NK-92 (cell line): ENCODE measurements at regions not wholly inside any gene's neighbourhood (a gene's known extent, or its start where the extent isn't known, plus 50 kb on each side); places are given as distances from the start of the nearest gene placed in this dataset.

Experiments
- DNase-seq: peaks from one replicate; lab custom pipeline; 2025; ENCODE audit not compliant: unreplicated experiment; lab: John Stamatoyannopoulos, UW

- DNase-seq: no peak
Measured at GRCh38 chr20:4370851-4371250, 121.8 kb upstream of the ADRA1D start.

- no peak for DNase-seq
Measured at GRCh38 chr20:4369798-4370124, 120.7 kb upstream of the ADRA1D start.

GRCh38 chr20:4369119-4369797 is 120.2 kb upstream of the ADRA1D start:
- DNase-seq: no peak

DNA sequence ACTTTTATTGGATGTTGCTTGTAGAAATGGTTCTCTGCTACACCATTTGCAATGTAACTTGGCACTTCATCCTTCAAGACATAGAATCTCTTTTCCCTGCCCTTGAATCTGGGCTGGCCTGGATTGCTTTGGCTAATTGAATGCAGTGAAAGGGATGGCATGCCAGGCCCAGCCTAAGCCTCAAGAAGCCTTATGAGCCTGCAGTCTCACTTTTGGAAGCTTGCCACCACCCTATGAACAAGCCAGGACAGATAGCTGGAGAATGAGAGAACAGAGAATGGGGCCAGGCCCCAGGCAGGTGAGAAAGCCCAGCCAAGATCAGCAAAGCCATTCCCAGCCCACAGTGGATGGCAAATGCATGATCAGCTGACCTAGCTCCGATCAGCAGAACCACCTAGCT is 117.0 kb upstream of the ADRA1D start:
- DNase-seq: no peak

DNA sequence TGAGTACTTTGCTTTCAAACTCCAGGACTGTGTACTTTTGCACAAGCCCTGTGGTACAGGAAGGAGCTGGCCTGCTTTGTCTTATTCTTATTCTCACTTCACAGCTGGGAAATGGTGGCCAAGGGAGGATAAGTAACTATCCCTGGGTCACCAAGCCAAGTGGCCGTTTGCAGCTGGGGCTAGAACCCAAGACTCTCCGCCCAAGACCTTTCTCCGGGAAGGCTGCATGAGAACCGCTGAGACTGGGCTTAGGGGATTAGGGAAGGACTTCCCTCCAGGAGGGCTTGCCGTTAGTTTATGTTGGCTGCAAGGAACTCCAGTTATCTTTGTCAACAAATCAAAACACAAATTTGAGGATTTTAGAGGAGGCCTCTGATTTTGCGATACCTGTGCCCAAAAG is 109.5 kb upstream of the ADRA1D start:
- DNase-seq: no peak

- no peak for DNase-seq
Measured at GRCh38 chr20:4352348-4352747, 103.3 kb upstream of the ADRA1D start.

DNA sequence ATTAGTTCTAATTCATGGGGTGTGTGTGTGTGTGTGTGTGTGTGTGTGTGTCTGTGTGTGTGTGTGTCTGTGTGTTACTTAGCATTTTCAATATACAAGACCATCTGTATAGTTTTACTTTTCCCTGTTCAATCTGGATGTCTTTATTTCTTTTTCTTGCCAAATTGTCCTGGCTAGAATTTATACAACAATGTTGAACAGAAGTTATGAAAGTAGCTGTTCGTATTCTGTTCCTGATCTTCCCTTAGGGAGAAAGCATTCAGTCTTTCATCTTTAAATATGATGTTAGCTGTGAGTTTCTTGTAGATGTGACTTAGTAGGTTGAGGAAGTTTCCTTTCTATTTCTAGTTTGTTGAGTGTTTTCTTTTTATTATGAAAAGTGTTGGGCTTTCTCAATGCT is 101.0 kb upstream of the ADRA1D start:
- DNase-seq: no peak

GRCh38 chr20:4344670-4345069 is 95.6 kb upstream of the ADRA1D start:
- DNase-seq: no peak

GRCh38 chr20:4342609-4343008 is 93.5 kb upstream of the ADRA1D start:
- no peak for DNase-seq

DNA sequence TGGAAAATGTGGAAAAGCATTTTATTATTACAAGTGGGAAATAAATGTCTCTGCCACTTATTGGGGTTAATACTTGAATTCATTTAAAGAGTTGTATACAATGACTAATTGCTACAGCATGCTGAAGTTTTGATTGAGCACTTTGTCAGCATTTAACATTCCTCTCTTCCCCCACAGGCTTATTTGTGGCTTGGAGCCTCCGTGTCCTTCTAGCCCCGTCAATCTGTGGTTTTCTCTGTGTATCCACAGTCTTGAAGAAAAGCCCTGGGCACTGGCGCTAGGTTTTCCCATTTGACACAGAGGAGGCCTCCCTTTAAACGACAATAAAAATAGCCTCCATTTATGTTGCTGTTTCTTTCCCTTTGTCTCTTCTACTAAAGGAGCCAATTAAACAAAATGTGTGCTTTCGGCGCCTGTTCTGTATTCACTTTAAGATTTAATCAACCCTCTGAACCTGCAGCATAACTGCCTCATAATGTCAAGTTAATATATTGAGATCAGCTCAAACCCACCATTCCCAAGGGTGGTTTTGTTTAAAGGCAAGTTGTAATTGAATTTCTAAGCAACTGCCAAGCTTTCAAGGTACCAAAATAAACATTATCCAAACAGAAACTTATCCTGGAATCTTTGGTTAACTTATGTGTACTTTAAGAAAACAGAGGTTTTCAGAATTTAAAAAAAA is 92.9 kb upstream of the ADRA1D start:
- no peak for DNase-seq

DNA sequence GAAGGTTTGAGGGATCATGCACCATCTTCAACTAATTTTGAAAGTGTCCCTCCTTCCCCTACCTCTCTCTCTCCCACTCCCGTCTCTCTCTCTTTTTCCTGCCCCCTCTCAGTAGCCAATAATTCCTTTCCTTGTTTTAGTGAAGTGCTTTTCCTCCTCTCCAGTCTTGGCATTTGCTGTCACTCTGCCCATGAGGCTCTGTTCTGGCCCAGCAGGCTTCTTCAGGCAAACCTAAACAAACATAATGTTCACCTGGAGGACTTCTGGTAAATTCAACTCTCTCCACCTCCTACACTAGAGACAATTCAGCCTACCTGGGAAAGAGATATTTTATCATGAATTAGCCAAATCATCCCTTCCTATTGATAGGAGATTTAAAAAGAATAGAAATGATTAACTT is 86.6 kb upstream of the ADRA1D start:
- no peak for DNase-seq

GRCh38 chr20:4332121-4332860 is 83.2 kb upstream of the ADRA1D start:
- DNase-seq: no peak

- DNase-seq: no peak
Measured at GRCh38 chr20:4330011-4330410, 80.9 kb upstream of the ADRA1D start.

DNA sequence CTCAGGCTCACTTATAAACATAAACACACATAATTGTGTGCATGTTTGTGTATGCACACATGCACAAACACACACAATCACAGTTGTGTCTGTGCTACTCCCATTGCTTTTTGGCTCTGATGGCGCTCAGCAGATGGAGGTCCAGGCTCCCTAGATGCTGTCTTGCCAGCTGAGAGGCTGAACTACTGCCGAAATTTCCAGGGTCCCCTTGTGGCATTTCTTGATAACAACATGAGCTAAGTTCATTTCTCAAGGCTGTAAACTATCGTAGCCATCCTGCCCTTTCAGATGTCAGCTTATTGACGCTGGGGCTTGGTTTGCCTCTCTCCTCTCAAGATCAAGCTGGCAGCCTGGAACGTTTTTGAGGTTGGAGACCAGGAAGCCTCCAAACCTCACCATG is 80.1 kb upstream of the ADRA1D start:
- DNase-seq: no peak

GRCh38 chr20:4328541-4328940 is 79.5 kb upstream of the ADRA1D start:
- no peak for DNase-seq

GRCh38 chr20:4327956-4328355 is 78.9 kb upstream of the ADRA1D start:
- no peak for DNase-seq

DNA sequence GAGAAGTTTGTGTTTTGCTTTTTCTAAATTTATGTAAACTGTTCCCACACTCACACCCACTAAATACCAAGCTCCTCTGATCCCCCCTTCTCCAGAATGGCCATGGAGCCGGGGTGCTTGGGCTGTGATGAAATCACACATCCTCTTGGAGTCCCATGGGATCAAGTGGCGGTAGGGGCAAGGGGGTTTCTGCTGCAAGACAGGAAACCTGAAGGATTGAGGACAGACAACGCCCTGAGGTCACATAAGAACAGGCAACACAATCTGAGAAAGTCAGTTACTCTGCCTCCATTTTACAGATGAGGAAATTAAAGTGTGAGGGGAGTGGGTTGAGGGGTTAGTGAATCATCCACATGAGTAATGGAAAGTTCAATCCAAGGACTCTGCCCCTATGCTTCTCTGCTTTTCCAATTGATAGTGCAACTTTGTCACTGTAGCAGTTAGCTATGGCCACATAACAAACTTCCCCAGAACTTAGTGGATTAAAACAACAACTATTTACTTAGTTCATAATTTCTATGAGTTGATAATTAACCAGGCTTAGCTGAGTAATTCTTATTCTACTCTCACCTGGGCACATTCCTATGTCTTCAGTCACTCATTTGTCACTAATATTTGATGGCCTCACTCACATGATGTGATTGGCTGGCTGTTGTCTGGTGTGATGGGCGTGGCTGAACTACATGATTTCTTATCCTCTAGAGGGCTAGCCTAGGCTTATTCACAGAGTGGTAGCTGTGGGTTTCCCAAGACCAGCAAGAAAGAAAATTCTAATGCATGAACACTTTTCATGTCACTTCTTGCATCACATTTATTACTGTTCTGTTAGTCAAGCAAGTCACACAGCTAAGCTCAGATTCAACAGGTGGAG is 77.3 kb upstream of the ADRA1D start:
- DNase-seq: no peak

DNA sequence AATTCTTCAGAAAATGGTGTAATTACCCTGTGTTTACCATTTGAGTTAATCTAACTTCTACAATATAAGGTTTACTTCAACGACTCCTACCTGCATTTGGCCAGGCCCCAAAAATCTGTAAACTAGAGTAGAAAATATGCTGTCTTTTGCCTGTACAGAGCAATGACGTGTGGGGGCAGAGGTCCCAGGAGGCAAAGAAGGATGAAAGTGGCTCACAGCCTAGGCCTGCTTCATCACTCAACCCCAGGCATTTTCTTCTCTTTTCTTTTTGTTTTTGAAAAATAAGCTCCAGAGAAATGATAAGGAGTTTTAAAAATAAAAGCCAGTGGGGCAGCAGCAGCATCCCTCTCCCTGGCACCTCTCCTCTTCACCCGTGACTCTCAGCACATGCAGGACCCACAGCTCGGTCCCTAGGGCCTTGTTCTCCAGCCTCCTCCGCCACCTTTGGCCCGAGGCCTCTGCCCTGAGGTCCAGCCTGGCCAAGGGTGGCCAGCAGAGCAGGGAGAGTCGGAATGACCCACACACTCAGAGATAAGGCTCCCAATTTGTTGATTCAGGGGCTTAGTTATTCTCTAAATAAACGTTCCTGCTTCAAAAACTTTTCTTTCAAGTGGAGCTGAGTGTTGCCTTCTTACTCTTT is 76.6 kb upstream of the ADRA1D start:
- no peak for DNase-seq

- no peak for DNase-seq
Measured at GRCh38 chr20:4324611-4325243, 75.6 kb upstream of the ADRA1D start.

DNA sequence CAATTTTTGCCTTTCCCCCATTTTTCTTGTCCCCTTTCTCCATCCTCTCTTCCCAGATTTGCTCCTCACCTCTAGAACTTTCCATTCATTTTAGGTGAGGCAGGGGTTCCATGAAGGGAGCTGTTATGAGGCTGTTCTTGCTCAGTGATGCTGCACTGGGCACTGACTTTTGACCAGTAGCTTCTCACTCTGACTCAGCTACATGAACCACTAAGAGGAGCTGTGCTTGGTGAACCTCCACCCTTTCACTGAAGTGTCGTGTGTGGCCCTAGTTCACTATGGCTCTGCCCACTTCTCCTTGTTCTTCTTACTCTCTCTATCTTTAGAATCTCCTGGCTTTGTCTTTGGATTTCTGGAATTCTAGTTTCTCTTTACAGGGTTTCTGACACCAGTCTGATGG is 73.4 kb upstream of the ADRA1D start:
- DNase-seq: no peak

GRCh38 chr20:4320291-4320690 is 71.2 kb upstream of the ADRA1D start:
- DNase-seq: no peak
